Keratinocyte (primary cell): ENCODE measurements at regions not wholly inside any gene's neighbourhood (a gene's known extent, or its start where the extent isn't known, plus 50 kb on each side); places are given as distances from the start of the nearest gene placed in this dataset.

Source experiments
- DNase-seq: peaks from one replicate; pipeline ENCODE4 v3.0.0-alpha.2; 2011; ENCODE audit warnings: low read depth, missing footprints, low spot score
- FAIRE-seq: peaks from 2 replicates; lab custom pipeline; 2011; peaks lifted over from hg19 to GRCh38; lab: Jason Lieb, UNC
- H2AFZ ChIP-seq: 2 replicates; pipeline ENCODE4 v1.6.0; 2012; ENCODE audit warnings: low read length, control low read depth, inconsistent platforms; ENCODE audit not compliant: control insufficient read depth
- H3K27ac ChIP-seq: 2 replicates; pipeline ENCODE4 v1.5.1; 2011; ENCODE audit warnings: low read length; ENCODE audit not compliant: control insufficient read depth, insufficient read depth
- H3K27me3 ChIP-seq: 3 replicates; pipeline ENCODE4 v1.6.0; 2011; ENCODE audit warnings: low read length; ENCODE audit not compliant: control insufficient read depth, insufficient read depth; ENCODE audit errors: extremely low read depth
- H3K36me3 ChIP-seq, 2 experiments: 2 replicates in 1 of 2; 3 replicates in 1 of 2; pipeline ENCODE4 v1.5.1; 2011; ENCODE audit warnings: low read length in 2 of 2, mild to moderate bottlenecking in 1 of 2; ENCODE audit not compliant: control insufficient read depth in 2 of 2, insufficient read depth in 2 of 2; ENCODE audit errors: extremely low read depth in 1 of 2
- H3K4me1 ChIP-seq: 3 replicates; pipeline ENCODE4 v1.5.1; 2011; ENCODE audit warnings: low read length; ENCODE audit not compliant: control insufficient read depth, insufficient read depth; ENCODE audit errors: extremely low read depth
- H3K4me2 ChIP-seq: 3 replicates; pipeline ENCODE4 v1.6.0; 2011; ENCODE audit warnings: low read depth, low read length; ENCODE audit not compliant: control insufficient read depth, insufficient read depth; ENCODE audit errors: extremely low read depth
- H3K4me3 ChIP-seq, 3 experiments: fragments of 200-600 bp in 1 of 3; sonication (generic) in 1 of 3; 2 replicates in 2 of 3; 3 replicates in 1 of 3; pipeline ENCODE4 v1.5.1; 2011 to 2016; ENCODE audit warnings: low read length in 3 of 3, mild to moderate bottlenecking in 3 of 3, control low read depth in 2 of 3, inconsistent platforms in 1 of 3, low read depth in 1 of 3, mixed read lengths in 1 of 3, mixed run types in 1 of 3, moderate library complexity in 1 of 3; ENCODE audit not compliant: control insufficient read depth in 2 of 3, insufficient read depth in 2 of 3; ENCODE audit errors: extremely low read depth in 1 of 3
- H3K79me2 ChIP-seq: 2 replicates; pipeline ENCODE4 v1.6.0; 2012; ENCODE audit warnings: low read length; ENCODE audit not compliant: control insufficient read depth, insufficient read depth
- H3K9ac ChIP-seq: 3 replicates; pipeline ENCODE4 v1.6.0; 2011; ENCODE audit warnings: low read length; ENCODE audit not compliant: control insufficient read depth, insufficient read depth; ENCODE audit errors: extremely low read depth
- H3K9me1 ChIP-seq: 3 replicates; pipeline ENCODE4 v1.6.0; 2011; ENCODE audit warnings: low read length; ENCODE audit not compliant: control insufficient read depth, insufficient read depth; ENCODE audit errors: extremely low read depth
- H3K9me3 ChIP-seq: 2 replicates; pipeline ENCODE4 v1.5.1; 2012; ENCODE audit warnings: low read depth, low read length; ENCODE audit not compliant: control insufficient read depth
- H4K20me1 ChIP-seq: 3 replicates; pipeline ENCODE4 v1.6.0; 2011; ENCODE audit warnings: low read length; ENCODE audit not compliant: control insufficient read depth, insufficient read depth; ENCODE audit errors: extremely low read depth
- CTCF ChIP-seq, 3 experiments: IDR thresholded peaks in 1 of 3; conservative IDR thresholded peaks in 1 of 3; optimal IDR thresholded peaks in 1 of 3; 2 replicates in 2 of 3; 3 replicates in 1 of 3; pipeline versions ENCODE3 to v1.5.1; 2011; ENCODE audit warnings: low read length in 3 of 3, mild to moderate bottlenecking in 3 of 3, moderate library complexity in 2 of 3, control low read depth in 1 of 3, inconsistent platforms in 1 of 3; ENCODE audit not compliant: insufficient read depth in 2 of 3; ENCODE audit errors: extremely low read depth in 1 of 3
- EZH2 ChIP-seq: IDR thresholded peaks from one replicate; pipeline ENCODE4 v1.6.1; 2012; ENCODE audit warnings: inconsistent platforms, mild to moderate bottlenecking, low read length, moderate library complexity
- dilution Hi-C: fragments of 300-500 bp; cut with MboI; formaldehyde crosslinking; loops from one replicate; pipeline ENCODE4 v1.7.0; 2020; ENCODE audit warnings: low sequenced_read_pairs; ENCODE audit not compliant: extremely low pct_ligation_motif_present

- H4K20me1 ChIP-seq = no peaks in the 10 kb centered on the region
- H3K36me3 ChIP-seq = no peaks in the 10 kb centered on the region
- no peak for DNase-seq
- no peaks in the 10 kb centered on the region for H3K27me3 ChIP-seq
- FAIRE-seq = no peak
- H3K4me3 ChIP-seq = no peak overlapping the region
- no peaks in the 10 kb centered on the region for H3K9me1 ChIP-seq
- TF ChIP-seq EZH2 (no peak), CTCF (optimal IDR thresholded peaks at IDR 0.05 in 1 of 3, IDR thresholded peaks at IDR 0.05 in 1 of 3, conservative IDR thresholded peaks at IDR 0.05 in 1 of 3; ENCODE audit: extremely low read depth in 1 of 3, insufficient read depth in 2 of 3, low read length in 3 of 3) (no peak)
- H3K9me3 ChIP-seq = peaks cover 15% of the 10 kb centered on the region
- H2AFZ ChIP-seq = no peak overlapping the region
- H3K79me2 ChIP-seq = no peaks in the 10 kb centered on the region
- no peaks in the 10 kb centered on the region for H3K4me1 ChIP-seq
- dilution Hi-C loops = no loop called here
- H3K4me2 ChIP-seq = no peak overlapping the region
- H3K27ac ChIP-seq = no peak overlapping the region
- no peak overlapping the region for H3K9ac ChIP-seq
Measured at GRCh38 chr22:48209473-48210197, 1447.2 kb downstream of the TBC1D22A start.

- no peak overlapping the region for H3K4me3 ChIP-seq
- H3K4me2 ChIP-seq = no peak overlapping the region
- H3K9ac ChIP-seq = no peak overlapping the region
- no peaks in the 10 kb centered on the region for H4K20me1 ChIP-seq
- peaks cover 14% of the 10 kb centered on the region for H3K9me3 ChIP-seq
- no peaks in the 10 kb centered on the region for H3K9me1 ChIP-seq
- H3K27ac ChIP-seq = no peak overlapping the region
- dilution Hi-C loops = no loop called here
- H3K4me1 ChIP-seq = no peaks in the 10 kb centered on the region
- FAIRE-seq = no peak
- H3K36me3 ChIP-seq = no peaks in the 10 kb centered on the region
- no peak for DNase-seq
- H3K27me3 ChIP-seq = no peaks in the 10 kb centered on the region
- no peak for TF ChIP-seq EZH2
- no peak overlapping the region for H2AFZ ChIP-seq
- H3K79me2 ChIP-seq = no peaks in the 10 kb centered on the region
Measured at GRCh38 chr22:48208894-48209293, 1446.4 kb downstream of the TBC1D22A start.
